Effector memory CD4-positive, alpha-beta T cell (primary cell): ENCODE measurements at regions not wholly inside any gene's neighbourhood (a gene's known extent, or its start where the extent isn't known, plus 50 kb on each side); places are given as distances from the start of the nearest gene placed in this dataset.

Source experiments
- DNase-seq, 3 donors: peaks; one replicate each; pipeline ENCODE4 v3.0.0-alpha.2; 2020
- H3K27ac ChIP-seq: 2 replicates; pipeline ENCODE4 v1.7.0; 2013; ENCODE audit warnings: mild to moderate bottlenecking, low read length, moderate library complexity; ENCODE audit not compliant: insufficient read depth, poor library complexity, severe bottlenecking
- H3K27me3 ChIP-seq: replicated peaks from 2 replicates; pipeline ENCODE4 v1.7.0; 2013; ENCODE audit warnings: mild to moderate bottlenecking, low read length; ENCODE audit not compliant: insufficient read depth, control insufficient read depth, poor library complexity, severe bottlenecking
- H3K36me3 ChIP-seq: 2 replicates; pipeline ENCODE4 v1.7.0; 2013; ENCODE audit warnings: mild to moderate bottlenecking, low read length, moderate library complexity; ENCODE audit not compliant: control insufficient read depth, insufficient read depth
- H3K4me1 ChIP-seq: 2 replicates; pipeline ENCODE4 v1.7.0; 2013; ENCODE audit warnings: low read length, mild to moderate bottlenecking; ENCODE audit not compliant: control insufficient read depth, insufficient read depth, poor library complexity, severe bottlenecking
- H3K4me3 ChIP-seq: 2 replicates; pipeline ENCODE4 v1.7.0; 2013; ENCODE audit warnings: low read length, low read depth, mild to moderate bottlenecking; ENCODE audit not compliant: insufficient read depth, poor library complexity, severe bottlenecking
- H3K9me3 ChIP-seq: 2 replicates; pipeline ENCODE4 v1.7.0; 2013; ENCODE audit warnings: mild to moderate bottlenecking, low read length, moderate library complexity; ENCODE audit not compliant: control insufficient read depth

DNA sequence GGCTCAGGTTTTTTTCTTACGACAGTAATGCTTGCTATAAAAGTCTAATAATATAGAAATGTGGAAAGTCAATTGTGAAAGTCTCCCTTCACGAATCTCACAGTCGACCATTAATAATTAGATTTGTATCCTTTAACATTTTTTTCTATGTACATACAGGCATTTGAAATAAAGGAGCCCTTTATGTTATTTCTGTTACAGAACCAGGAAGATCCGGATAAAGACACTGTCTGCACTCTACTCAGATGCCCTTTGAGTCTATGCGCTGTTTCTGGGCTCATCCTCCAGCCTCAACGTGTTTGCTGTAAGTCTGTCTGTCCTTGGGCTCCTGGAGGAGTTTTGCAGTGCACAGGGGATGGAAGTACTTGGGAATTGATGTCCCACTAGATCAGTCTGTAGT is 212.2 kb upstream of the ATP2B1 start:
- Histone ChIP-seq H3K9me3 (no peaks in the 10 kb centered on the region), H3K27ac (no peak overlapping the region), H3K36me3 (no peaks in the 10 kb centered on the region), H3K4me3 (no peak overlapping the region), H3K4me1 (no peaks in the 10 kb centered on the region), H3K27me3 (no peaks in the 10 kb centered on the region)
- no peak for DNase-seq

- no peaks in the 10 kb centered on the region for H3K36me3 ChIP-seq
- no peak overlapping the region for H3K4me3 ChIP-seq
- no peaks in the 10 kb centered on the region for H3K9me3 ChIP-seq
- no peaks in the 10 kb centered on the region for H3K27me3 ChIP-seq
- no peak overlapping the region for H3K27ac ChIP-seq
- DNase-seq: no peak
- no peaks in the 10 kb centered on the region for H3K4me1 ChIP-seq
These were observed 210.7 kb upstream of the ATP2B1 start for GRCh38 chr12:89919241-89919906.

GRCh38 chr12:89918172-89918846 is 209.7 kb upstream of the ATP2B1 start:
- no peak overlapping the region for H3K27ac ChIP-seq
- no peaks in the 10 kb centered on the region for H3K9me3 ChIP-seq
- no peaks in the 10 kb centered on the region for H3K36me3 ChIP-seq
- DNase-seq: no peak
- H3K27me3 ChIP-seq: no peaks in the 10 kb centered on the region
- H3K4me3 ChIP-seq: no peak overlapping the region
- no peaks in the 10 kb centered on the region for H3K4me1 ChIP-seq

DNA sequence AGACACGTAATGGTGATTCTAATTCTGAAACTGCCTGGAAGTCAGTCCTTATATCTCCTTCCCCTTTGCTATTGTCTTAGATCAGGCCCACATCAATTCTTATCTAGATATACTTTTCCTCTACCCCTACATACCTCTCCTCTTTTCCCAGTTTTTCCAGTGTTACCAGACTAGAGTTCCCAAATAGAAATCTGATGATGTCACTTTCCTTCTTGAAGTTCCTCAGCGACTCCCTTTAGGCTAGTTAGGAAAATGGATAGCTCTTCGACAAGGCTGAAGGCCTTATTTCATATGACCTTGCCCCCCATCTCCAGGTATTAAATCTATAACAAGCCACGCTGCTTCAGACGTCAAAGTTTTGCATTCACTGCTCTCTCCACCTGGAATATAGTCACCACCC is 201.1 kb upstream of the ATP2B1 start:
- Histone ChIP-seq H3K27ac (no peak overlapping the region), H3K9me3 (no peaks in the 10 kb centered on the region), H3K27me3 (no peaks in the 10 kb centered on the region), H3K36me3 (no peaks in the 10 kb centered on the region), H3K4me1 (no peaks in the 10 kb centered on the region), H3K4me3 (no peak overlapping the region)
- DNase-seq: no peak

DNA sequence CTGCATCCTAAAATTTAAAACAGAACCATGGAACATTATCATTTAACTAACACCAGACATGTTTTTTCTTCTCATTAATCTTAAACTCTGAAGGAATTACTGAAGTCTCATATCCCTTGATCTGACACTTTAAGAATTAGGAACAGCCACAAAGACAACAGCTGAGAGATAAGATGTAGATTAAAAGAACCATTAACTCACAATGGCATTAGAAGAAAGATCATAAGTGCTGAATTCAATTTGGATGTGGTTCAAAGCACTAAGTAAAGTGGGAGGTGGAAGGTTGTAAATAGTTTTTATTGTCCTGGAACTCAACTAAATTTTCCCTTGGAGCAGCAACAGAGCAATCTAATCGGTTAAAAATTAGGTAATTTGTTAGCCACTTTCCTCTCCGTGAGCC is 199.0 kb upstream of the ATP2B1 start:
- Histone ChIP-seq H3K27me3 (no peaks in the 10 kb centered on the region), H3K4me3 (no peak overlapping the region), H3K36me3 (no peaks in the 10 kb centered on the region), H3K4me1 (no peaks in the 10 kb centered on the region), H3K27ac (no peak overlapping the region), H3K9me3 (no peaks in the 10 kb centered on the region)
- DNase-seq: no peak

DNA sequence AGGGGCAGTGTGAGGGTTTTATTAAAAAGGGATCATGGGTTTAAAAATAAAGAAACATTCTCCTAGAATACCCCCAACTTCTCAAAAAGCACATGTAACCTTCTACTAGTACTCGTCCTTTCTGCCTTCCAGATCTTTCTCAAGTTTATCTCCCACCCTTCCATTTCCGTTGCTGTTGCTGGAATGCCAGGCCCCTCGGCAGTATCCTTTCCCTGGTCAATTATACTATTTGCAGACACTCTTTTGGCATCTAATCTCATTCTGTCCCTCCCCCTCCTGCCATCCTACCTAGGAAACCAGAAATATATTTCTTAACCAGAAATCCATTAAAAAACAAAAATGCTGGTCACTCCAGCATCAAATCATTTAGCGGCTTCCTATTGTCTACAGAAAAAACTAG is 198.2 kb upstream of the ATP2B1 start:
- Histone ChIP-seq H3K4me3 (no peak overlapping the region), H3K36me3 (no peaks in the 10 kb centered on the region), H3K4me1 (no peaks in the 10 kb centered on the region), H3K27ac (no peak overlapping the region), H3K27me3 (no peaks in the 10 kb centered on the region), H3K9me3 (no peaks in the 10 kb centered on the region)
- no peak for DNase-seq

GRCh38 chr12:89906178-89906577 is 197.5 kb upstream of the ATP2B1 start:
- DNase-seq: no peak
- no peak overlapping the region for H3K27ac ChIP-seq
- H3K4me1 ChIP-seq: no peaks in the 10 kb centered on the region

DNA sequence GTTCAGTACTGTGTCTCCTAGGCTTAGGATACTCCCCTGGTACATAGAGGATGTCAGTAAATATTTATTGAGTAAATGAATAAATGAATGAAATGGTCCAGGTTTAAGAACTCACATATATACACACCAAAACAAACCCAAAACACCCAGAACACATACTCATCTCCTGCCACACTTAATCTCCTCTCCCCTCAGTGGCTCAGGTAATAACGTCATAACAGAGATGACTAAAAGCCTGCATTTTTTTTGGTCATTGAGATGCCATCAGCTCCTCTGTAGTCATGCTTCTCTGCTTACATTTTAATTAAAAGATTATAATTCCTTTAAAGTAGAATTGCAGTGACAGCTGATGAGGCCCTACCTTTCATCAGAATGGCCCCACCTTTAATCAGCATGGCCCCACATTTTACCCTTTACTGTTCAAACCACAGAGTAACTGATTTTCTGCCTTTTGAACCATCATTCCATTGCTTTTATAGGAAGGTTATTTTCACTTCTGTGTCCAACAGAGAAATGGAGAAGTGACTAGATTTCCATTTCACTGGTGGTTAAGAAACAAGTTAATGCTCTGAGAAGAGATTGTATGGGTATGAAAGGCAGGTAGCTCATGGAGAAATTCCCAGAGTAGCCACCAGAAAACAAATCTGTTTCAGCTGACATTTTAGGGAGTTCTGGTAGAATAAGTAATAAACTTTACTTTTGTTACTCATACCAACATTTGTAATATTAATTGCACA is 193.4 kb upstream of the ATP2B1 start:
- Histone ChIP-seq H3K4me3 (no peak overlapping the region), H3K27ac (no peak overlapping the region), H3K36me3 (no peaks in the 10 kb centered on the region), H3K27me3 (no peaks in the 10 kb centered on the region), H3K4me1 (peaks cover 6% of the 10 kb centered on the region), H3K9me3 (no peaks in the 10 kb centered on the region)
- DNase-seq: no peak

More at GRCh38 chr12:89906178-89906577, 197.5 kb upstream of the ATP2B1 start:
- Histone ChIP-seq H3K4me3 (no peak overlapping the region), H3K36me3 (no peaks in the 10 kb centered on the region), H3K9me3 (no peaks in the 10 kb centered on the region), H3K27me3 (no peaks in the 10 kb centered on the region)

GRCh38 chr12:89901319-89901718 is 192.7 kb upstream of the ATP2B1 start:
- Histone ChIP-seq H3K27ac (no peak overlapping the region), H3K4me3 (no peak overlapping the region), H3K27me3 (no peaks in the 10 kb centered on the region), H3K36me3 (no peaks in the 10 kb centered on the region), H3K4me1 (peaks cover 8% of the 10 kb centered on the region), H3K9me3 (no peaks in the 10 kb centered on the region)
- DNase-seq: no peak

DNA sequence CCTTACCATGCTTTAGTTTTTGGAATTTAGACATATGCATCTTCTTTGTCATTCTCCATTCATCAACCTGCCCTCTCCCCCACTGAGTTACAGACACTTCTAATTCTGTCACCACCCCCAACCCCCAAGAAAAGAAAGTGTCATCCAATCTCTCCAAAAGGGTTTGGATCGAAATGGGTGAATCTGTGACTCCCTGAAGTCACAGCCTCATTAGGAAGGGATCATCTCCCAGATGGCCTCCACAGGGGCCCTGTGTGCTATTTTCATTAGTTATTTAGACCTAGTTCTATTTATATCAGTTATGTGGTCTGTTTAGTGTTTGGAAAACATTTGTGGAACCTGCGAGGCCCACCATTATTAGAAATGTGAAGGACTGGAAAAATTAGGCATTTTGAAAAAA is 191.0 kb upstream of the ATP2B1 start:
- no peaks in the 10 kb centered on the region for H3K9me3 ChIP-seq
- no peak for DNase-seq
- no peaks in the 10 kb centered on the region for H3K27me3 ChIP-seq
- no peaks in the 10 kb centered on the region for H3K36me3 ChIP-seq
- H3K4me3 ChIP-seq: no peak overlapping the region
- H3K4me1 ChIP-seq: peaks cover 8% of the 10 kb centered on the region
- no peak overlapping the region for H3K27ac ChIP-seq
